Psoas muscle (tissue), 7 donors: ENCODE measurements at regions not wholly inside any gene's neighbourhood (a gene's known extent, or its start where the extent isn't known, plus 50 kb on each side); places are given as distances from the start of the nearest gene placed in this dataset.

Source experiments
- ATAC-seq, 4 donors: fragments of 200-7000 bp; cut with Tn5 transposase; one replicate each; pipeline ENCODE4 v1.9.1; 2020; ENCODE audit warnings: moderate library complexity in 3 of 4, mild to moderate bottlenecking in 2 of 4
- DNase-seq, 2 donors: peaks; one replicate each; pipeline ENCODE4 v3.0.0-alpha.2; 2020
- H3K27ac ChIP-seq: fragments of 200-600 bp; one replicate; pipeline ENCODE4 v1.8.0; 2022
- H3K27me3 ChIP-seq, 3 donors: fragments of 200-600 bp in 1 of 3; one replicate each; pipeline versions ENCODE4 v1.6.1 to v1.8.0; 2013 to 2022; ENCODE audit warnings: low read length in 2 of 3, mild to moderate bottlenecking in 2 of 3, moderate library complexity in 1 of 3; ENCODE audit not compliant: insufficient read depth in 3 of 3
- H3K36me3 ChIP-seq, 2 donors: fragments of 200-600 bp in 1 of 2; one replicate each; pipeline versions ENCODE4 v1.6.1 to v1.8.0; 2013 to 2022; ENCODE audit warnings: low read depth in 1 of 2, mild to moderate bottlenecking in 1 of 2, moderate library complexity in 1 of 2; ENCODE audit not compliant: insufficient read depth in 1 of 2
- H3K4me1 ChIP-seq: fragments of 200-600 bp; one replicate; pipeline ENCODE4 v1.8.0; 2022
- H3K4me3 ChIP-seq: fragments of 200-600 bp; one replicate; pipeline ENCODE4 v1.8.0; 2022; ENCODE audit warnings: mild to moderate bottlenecking
- H3K9me3 ChIP-seq: fragments of 200-600 bp; one replicate; pipeline ENCODE4 v1.8.0; 2022
- CTCF ChIP-seq: fragments of 200-600 bp; IDR thresholded peaks from one replicate; pipeline ENCODE4 v1.8.0; 2022; ENCODE audit warnings: antibody characterized with exemption
- WGBS, 3 donors: extraction: QIAGEN DNeasy Blood & Tissue Kit; methylation state at CpG; one replicate each; pipeline versions ENCODE4 v1.1.6 to v1.1.7; 2013; 5-methylcytosine and 5-hydroxymethylcytosine counted together
- intact Hi-C, 2 donors: fragments of 100-400 bp; cut with DNase I; formaldehyde crosslinking; loops; one replicate each; pipeline versions ENCODE4 v1.11.0 to v1.14.2; 2022
- donor health status: healthy with polysubstance abuse.
- donor health status: DM: no; HTN: no; CAD: no; lungs with moderate emphysema.
- donor health status: Bipolar disorder and iron deficiency.
- donor health status: healthy.
- donor health status: DM: yes; HTN: yes; CAD: no.
- donor health status: DM: no; HTN: no; CAD: no.
- donor health status: DM: yes; HTN: yes; CAD: no.

DNA sequence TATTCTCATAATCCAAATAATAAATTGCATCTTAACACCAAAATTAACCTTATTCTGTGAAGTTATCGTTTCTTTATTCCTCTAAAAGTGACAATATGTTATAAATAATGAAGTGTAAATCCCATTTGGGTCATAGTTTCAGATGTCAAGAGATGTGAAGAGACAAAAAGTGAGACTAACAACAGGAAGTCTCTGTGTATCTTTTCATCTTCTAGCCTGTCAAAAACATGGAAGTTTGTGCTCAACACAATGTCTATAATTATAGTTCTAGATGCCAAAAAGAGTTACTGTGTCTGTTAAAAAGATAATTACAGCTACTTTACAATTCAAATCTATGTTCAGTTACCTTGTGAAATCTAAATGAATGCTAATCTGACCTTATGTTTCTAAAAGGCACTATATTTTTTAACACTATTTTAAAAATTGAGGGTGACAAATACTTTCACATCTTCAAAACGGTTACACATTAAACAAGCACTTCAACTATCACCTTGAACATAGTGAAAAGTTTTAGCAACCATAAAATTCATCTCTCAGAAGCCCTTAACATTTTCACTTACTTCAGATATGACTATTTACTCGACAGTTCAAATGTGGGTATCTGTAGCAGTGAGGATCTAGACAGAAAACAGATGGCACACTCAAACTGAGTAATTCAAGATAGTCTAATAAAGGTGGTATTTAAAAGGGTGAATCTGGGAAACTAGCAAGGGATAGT lies 509.8 kb downstream of the ARAP2 start:
- intact Hi-C loops = no loop called here
- no peak for TF ChIP-seq CTCF
- no peaks in the 10 kb centered on the region for H3K9me3 ChIP-seq
- no peaks in the 10 kb centered on the region for H3K36me3 ChIP-seq
- H3K4me3 ChIP-seq = no peak overlapping the region
- WGBS, 3 donors = 60 to 63% (median 62%) methylated on average over 3 of the region's 3 CpGs
- no peaks in the 10 kb centered on the region for H3K27me3 ChIP-seq
- ATAC-seq (no peak), DNase-seq (no peak)
- H3K27ac ChIP-seq = no peak overlapping the region
- no peaks in the 10 kb centered on the region for H3K4me1 ChIP-seq

- intact Hi-C loops = no loop called here
- Histone ChIP-seq H3K4me1 (no peaks in the 10 kb centered on the region), H3K27me3 (no peaks in the 10 kb centered on the region), H3K9me3 (peaks cover 7% of the 10 kb centered on the region), H3K4me3 (no peak overlapping the region), H3K27ac (no peak overlapping the region), H3K36me3 (no peaks in the 10 kb centered on the region)
- TF ChIP-seq CTCF = no peak
- DNase-seq (no peak), ATAC-seq (no peak)
- WGBS, 3 donors = 52 to 73% (median 63%) methylated on average over 3 of the region's 3 CpGs
These were observed 505.0 kb downstream of the ARAP2 start for GRCh38 chr4:35739308-35739707.

DNA sequence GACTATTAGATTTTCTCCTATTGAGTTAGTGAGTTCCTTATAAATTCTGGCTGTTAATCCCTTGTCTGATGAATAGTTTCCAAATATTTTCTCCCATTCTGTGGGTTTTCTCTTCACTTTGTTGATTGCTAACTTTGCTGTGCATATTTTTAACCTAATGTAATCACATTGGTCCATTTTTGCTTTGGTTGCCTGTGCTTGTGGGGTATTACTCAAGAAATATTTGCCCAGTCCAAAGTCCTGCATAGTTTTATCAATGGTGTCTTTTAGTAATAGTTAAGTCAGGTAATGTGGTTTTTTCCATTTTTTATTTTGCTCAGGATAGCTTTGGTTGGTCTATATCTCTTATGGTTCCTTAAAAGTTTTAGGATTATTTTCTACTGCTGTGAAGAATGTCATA lies 490.3 kb downstream of the ARAP2 start:
- Histone ChIP-seq H3K27ac (no peak overlapping the region), H3K27me3 (no peaks in the 10 kb centered on the region), H3K9me3 (no peaks in the 10 kb centered on the region), H3K36me3 (no peaks in the 10 kb centered on the region), H3K4me1 (no peaks in the 10 kb centered on the region), H3K4me3 (no peak overlapping the region)
- no peak for DNase-seq
- no peak for TF ChIP-seq CTCF
- no peak for ATAC-seq
- intact Hi-C loops = no loop called here

GRCh38 chr4:35757836-35758235 lies 486.5 kb downstream of the ARAP2 start:
- DNase-seq (no peak), ATAC-seq (no peak)
- TF ChIP-seq CTCF = no peak
- no peak overlapping the region for H3K27ac ChIP-seq
- H3K4me3 ChIP-seq = no peak overlapping the region
- H3K27me3 ChIP-seq = no peaks in the 10 kb centered on the region
- no peaks in the 10 kb centered on the region for H3K9me3 ChIP-seq
- no peaks in the 10 kb centered on the region for H3K36me3 ChIP-seq
- no peaks in the 10 kb centered on the region for H3K4me1 ChIP-seq
- intact Hi-C loops = no loop called here
- WGBS, 3 donors = 52 to 77% (median 73%) methylated on average over 1 of the region's 1 CpG

- H3K27ac ChIP-seq = no peak overlapping the region
- no peaks in the 10 kb centered on the region for H3K36me3 ChIP-seq
- DNase-seq (no peak), ATAC-seq (no peak)
- no peaks in the 10 kb centered on the region for H3K9me3 ChIP-seq
- no peaks in the 10 kb centered on the region for H3K27me3 ChIP-seq
- TF ChIP-seq CTCF = no peak
- H3K4me3 ChIP-seq = no peak overlapping the region
- 66 to 67% (median 66%) methylated on average over 4 of the region's 4 CpGs for WGBS, 3 donors
- no peaks in the 10 kb centered on the region for H3K4me1 ChIP-seq
- intact Hi-C loops = no loop called here
These were observed 483.5 kb downstream of the ARAP2 start for GRCh38 chr4:35760807-35761206.
